Breast epithelium (tissue), 4 donors: ENCODE measurements at regions not wholly inside any gene's neighbourhood (a gene's known extent, or its start where the extent isn't known, plus 50 kb on each side); places are given as distances from the start of the nearest gene placed in this dataset.

Source experiments
- DNase-seq, 2 donors: peaks; one replicate each; pipeline ENCODE4 v3.0.0-alpha.2; 2019; ENCODE audit warnings: low spot score in 2 of 2
- H3K27ac ChIP-seq, 2 donors: fragments of 200-600 bp; sonication (generic) in 1 of 2; one replicate each; pipeline ENCODE4 v1.5.1; 2016 to 2019; ENCODE audit warnings: mild to moderate bottlenecking in 1 of 2
- H3K27me3 ChIP-seq, 2 donors: fragments of 200-600 bp; sonication (generic) in 1 of 2; one replicate each; pipeline versions ENCODE4 v1.5.1 to v1.6.0; 2017 to 2019; ENCODE audit warnings: control low read depth in 1 of 2, mild to moderate bottlenecking in 1 of 2
- H3K36me3 ChIP-seq: fragments of 200-600 bp; one replicate; pipeline ENCODE4 v1.5.1; 2019
- H3K4me1 ChIP-seq, 2 donors: fragments of 200-600 bp; sonication (generic); one replicate each; pipeline ENCODE4 v1.5.1; 2016 to 2019; ENCODE audit warnings: control low read depth in 1 of 2
- H3K4me3 ChIP-seq, 3 donors: fragments of 200-600 bp; sonication (generic); 1 replicate in 2 of 3; 2 replicates in 1 of 3; pipeline ENCODE4 v1.5.1; 2016 to 2019; ENCODE audit warnings: mild to moderate bottlenecking in 3 of 3, moderate library complexity in 2 of 3
- H3K9me3 ChIP-seq, 2 donors: fragments of 200-600 bp; sonication (generic) in 1 of 2; one replicate each; pipeline ENCODE4 v1.5.1; 2016 to 2019; ENCODE audit warnings: control low read depth in 1 of 2
- CTCF ChIP-seq, 3 donors: fragments of 450-650 bp; IDR thresholded peaks; one replicate each; pipeline ENCODE4 v1.5.1; 2016 to 2017; ENCODE audit warnings: antibody characterized with exemption in 3 of 3, mild to moderate bottlenecking in 3 of 3, moderate library complexity in 3 of 3
- POLR2A ChIP-seq: fragments of 450-650 bp; IDR thresholded peaks from one replicate; pipeline ENCODE4 v1.6.1; 2016; ENCODE audit warnings: antibody characterized with exemption, mild to moderate bottlenecking, moderate library complexity
- POLR2AphosphoS5 ChIP-seq, 3 donors: sonication (generic); formaldehyde crosslinking; IDR thresholded peaks; one replicate each; pipeline ENCODE4 v1.6.1; 2017; ENCODE audit warnings: antibody characterized with exemption in 3 of 3
- intact Hi-C: fragments of 100-400 bp; cut with DNase I; formaldehyde crosslinking; loops from one replicate; pipeline ENCODE4 v1.15.1; 2023; ENCODE audit warnings: low total_unique reads

DNA sequence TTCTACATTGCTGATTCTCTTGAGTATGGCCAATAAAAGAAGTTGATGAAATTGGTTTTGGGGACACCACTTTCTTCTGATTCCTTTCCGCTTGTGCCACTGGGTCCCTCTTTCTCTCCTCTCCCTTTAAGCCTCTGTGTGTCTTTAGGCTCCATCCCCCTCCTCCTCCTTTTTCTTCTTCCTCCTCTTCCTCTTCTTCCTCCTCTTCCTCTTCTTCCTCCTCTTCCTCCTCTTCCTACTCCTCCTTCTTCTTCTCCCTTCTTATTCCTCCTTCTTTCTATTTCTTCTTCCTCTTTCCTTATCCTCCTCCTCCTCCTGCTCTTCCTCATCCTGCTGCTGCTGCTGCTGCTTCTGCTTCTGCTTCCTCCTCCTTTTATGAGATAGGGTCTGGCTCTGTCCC is 93.7 kb downstream of the CHD9NB start:
- intact Hi-C loops: no loop called here
- no peaks in the 10 kb centered on the region for H3K4me1 ChIP-seq
- no peak overlapping the region for H3K4me3 ChIP-seq
- TF ChIP-seq POLR2A (no peak), CTCF (IDR thresholded peaks at IDR 0.05) (no peak), POLR2AphosphoS5 (IDR thresholded peaks at IDR 0.05) (no peak)
- no peaks in the 10 kb centered on the region for H3K27me3 ChIP-seq
- H3K36me3 ChIP-seq: no peaks in the 10 kb centered on the region
- DNase-seq: no peak
- no peak overlapping the region for H3K27ac ChIP-seq
- H3K9me3 ChIP-seq: no peaks in the 10 kb centered on the region

GRCh38 chr16:52957199-52957598 is 95.5 kb downstream of the CHD9NB start:
- Histone ChIP-seq H3K36me3 (no peaks in the 10 kb centered on the region), H3K4me3 (no peak overlapping the region), H3K27me3 (no peaks in the 10 kb centered on the region), H3K9me3 (no peaks in the 10 kb centered on the region), H3K4me1 (no peaks in the 10 kb centered on the region), H3K27ac (no peak overlapping the region)
- DNase-seq: no peak
- TF ChIP-seq POLR2AphosphoS5 (IDR thresholded peaks at IDR 0.05) (no peak), CTCF (IDR thresholded peaks at IDR 0.05) (no peak), POLR2A (no peak)
- intact Hi-C loops: no loop called here

DNA sequence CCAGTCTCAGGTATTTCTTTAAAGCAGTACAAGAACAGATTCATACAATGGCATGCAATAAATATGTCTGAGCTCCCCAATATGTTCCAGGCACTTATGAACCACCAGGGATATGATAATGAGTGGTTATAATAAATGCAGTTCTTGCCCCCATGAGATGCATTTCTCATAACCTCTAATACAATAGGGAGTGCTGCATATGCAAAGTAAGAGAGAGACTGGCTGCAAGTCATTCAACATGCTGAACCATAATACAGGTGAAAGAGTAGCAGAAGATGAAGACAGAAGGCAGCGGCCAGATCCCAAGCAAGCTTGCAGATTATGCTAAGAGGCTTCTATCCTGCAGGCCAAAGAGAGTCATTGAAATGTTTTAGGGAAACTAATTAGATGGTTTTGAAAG is 96.7 kb downstream of the CHD9NB start:
- no peak overlapping the region for H3K27ac ChIP-seq
- no peak overlapping the region for H3K4me3 ChIP-seq
- H3K4me1 ChIP-seq: no peaks in the 10 kb centered on the region
- no peaks in the 10 kb centered on the region for H3K27me3 ChIP-seq
- no peaks in the 10 kb centered on the region for H3K9me3 ChIP-seq
- H3K36me3 ChIP-seq: no peaks in the 10 kb centered on the region
- TF ChIP-seq POLR2A (no peak), CTCF (IDR thresholded peaks at IDR 0.05) (no peak), POLR2AphosphoS5 (IDR thresholded peaks at IDR 0.05) (no peak)
- intact Hi-C loops: no loop called here
- no peak for DNase-seq

DNA sequence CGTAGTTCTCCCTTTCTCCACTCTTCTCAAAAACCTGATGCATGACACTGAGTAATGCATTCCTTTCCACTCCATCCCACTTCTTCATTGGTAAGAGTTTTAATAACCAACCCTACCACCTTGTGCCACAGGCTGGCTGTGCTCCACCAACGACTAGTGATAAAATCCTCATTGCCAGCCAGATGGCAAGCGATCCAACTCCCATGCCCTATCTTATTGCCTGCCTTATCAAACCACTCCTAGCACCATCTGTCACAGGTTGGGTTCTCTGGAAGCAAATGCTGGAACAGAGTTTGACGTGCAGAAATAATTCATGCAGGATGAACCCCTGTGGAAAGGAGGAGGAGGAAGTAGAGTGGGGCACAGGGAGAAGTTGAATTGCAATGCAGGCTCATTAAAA is 99.5 kb downstream of the CHD9NB start:
- Histone ChIP-seq H3K27me3 (no peaks in the 10 kb centered on the region), H3K27ac (no peak overlapping the region), H3K4me3 (no peak overlapping the region), H3K9me3 (no peaks in the 10 kb centered on the region), H3K36me3 (no peaks in the 10 kb centered on the region), H3K4me1 (no peaks in the 10 kb centered on the region)
- intact Hi-C loops: no loop called here
- DNase-seq: no peak
- TF ChIP-seq CTCF (IDR thresholded peaks at IDR 0.05) (no peak), POLR2A (no peak), POLR2AphosphoS5 (IDR thresholded peaks at IDR 0.05) (no peak)

DNA sequence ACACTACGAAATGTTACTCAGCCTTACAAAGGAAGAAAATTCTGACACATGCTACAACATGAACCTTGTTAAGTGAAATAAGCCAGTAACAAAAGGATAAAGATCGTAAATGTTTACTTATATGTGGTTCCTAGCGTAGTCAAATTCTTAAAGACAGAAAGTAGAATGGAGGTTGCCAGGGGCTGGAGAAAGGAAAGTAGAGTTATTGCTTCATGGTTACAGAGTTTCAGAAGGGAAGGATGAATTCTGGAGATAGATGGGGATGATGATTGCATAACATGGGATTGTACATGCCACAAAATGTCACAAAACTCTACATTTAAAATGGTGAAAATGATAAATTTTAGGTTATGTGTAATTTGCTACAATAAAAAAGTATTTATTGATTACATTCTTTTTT is 103.8 kb downstream of the CHD9NB start:
- no peaks in the 10 kb centered on the region for H3K4me1 ChIP-seq
- intact Hi-C loops: no loop called here
- no peaks in the 10 kb centered on the region for H3K36me3 ChIP-seq
- no peaks in the 10 kb centered on the region for H3K27me3 ChIP-seq
- DNase-seq: no peak
- H3K9me3 ChIP-seq: peaks cover 0 to 6% of the 10 kb centered on the region in 2 donors
- H3K27ac ChIP-seq: no peak overlapping the region
- no peak overlapping the region for H3K4me3 ChIP-seq
- TF ChIP-seq CTCF (IDR thresholded peaks at IDR 0.05) (no peak), POLR2AphosphoS5 (IDR thresholded peaks at IDR 0.05) (no peak), POLR2A (no peak)
